Lower leg skin (tissue), 4 donors: ENCODE measurements at regions not wholly inside any gene's neighbourhood (a gene's known extent, or its start where the extent isn't known, plus 50 kb on each side); places are given as distances from the start of the nearest gene placed in this dataset.

Source experiments
- DNase-seq, 2 donors: peaks; one replicate each; pipeline ENCODE4 v3.0.0-alpha.2; 2019; ENCODE audit warnings: low spot score in 2 of 2
- H3K4me3 ChIP-seq: fragments of 200-600 bp; sonication (generic); 2 replicates; pipeline ENCODE4 v1.5.1; 2017; ENCODE audit warnings: mild to moderate bottlenecking, low read depth; ENCODE audit not compliant: poor library complexity, severe bottlenecking
- POLR2A ChIP-seq, 2 donors: fragments of 450-650 bp; IDR thresholded peaks; one replicate each; pipeline ENCODE4 v1.6.1; 2016 to 2017; ENCODE audit warnings: antibody characterized with exemption in 2 of 2, mild to moderate bottlenecking in 1 of 2, moderate library complexity in 1 of 2
- whole genome bisulfite sequencing, 2 donors: methylation state at CpG; one replicate each; pipeline ENCODE4 v1.1.5; 2018; 5-methylcytosine and 5-hydroxymethylcytosine counted together
- intact Hi-C: fragments of 100-400 bp; cut with DNase I; formaldehyde crosslinking; loops from one replicate; pipeline ENCODE4 v1.15.0; 2023; ENCODE audit warnings: low total_unique reads
- TF ChIP-seq, protein P1 (sequence below), 3 donors: fragments of 450-650 bp; IDR thresholded peaks; one replicate each; pipeline ENCODE4 v1.5.1; 2016; ENCODE audit warnings: antibody characterized with exemption in 3 of 3, mild to moderate bottlenecking in 3 of 3, moderate library complexity in 2 of 3

DNA sequence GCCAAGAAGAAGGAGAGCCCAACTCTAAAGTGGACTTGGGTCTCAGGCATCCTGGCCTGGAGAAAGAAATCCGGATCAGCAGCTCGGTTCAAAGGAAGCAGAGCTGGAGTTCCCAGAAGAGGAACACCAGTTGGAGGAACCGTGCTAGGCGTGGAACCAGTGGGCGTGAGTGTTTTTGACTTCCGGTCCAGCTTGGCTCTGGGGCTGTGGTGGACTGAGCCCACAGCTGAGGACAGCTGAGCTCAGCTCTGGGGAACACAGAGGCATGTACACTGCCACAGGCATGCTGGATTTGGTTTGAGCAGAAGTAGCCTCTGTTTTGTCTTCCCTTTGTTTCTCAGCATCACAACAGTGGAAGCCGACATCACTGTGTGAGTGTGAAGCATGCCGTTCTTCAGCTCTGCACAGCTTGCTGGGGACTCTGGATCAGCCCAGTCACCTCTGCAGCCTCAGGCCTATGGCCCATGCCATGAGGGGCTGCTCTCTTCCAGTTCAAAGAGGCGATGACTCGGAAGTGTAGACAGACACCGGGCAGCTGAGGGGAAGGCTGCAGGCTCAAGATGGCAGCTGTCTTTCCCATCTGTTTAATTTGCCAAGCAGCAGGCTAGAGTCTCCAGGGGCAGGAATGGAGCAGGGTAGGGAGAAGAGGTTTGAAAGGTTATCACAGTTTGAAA, 185.8 kb upstream of the UBE3A start:
- intact Hi-C loops, result no loop called here
- WGBS, 2 donors, result 67 to 70% methylated on average over 11 of the region's 11 CpGs
- TF ChIP-seq, protein P1, sequence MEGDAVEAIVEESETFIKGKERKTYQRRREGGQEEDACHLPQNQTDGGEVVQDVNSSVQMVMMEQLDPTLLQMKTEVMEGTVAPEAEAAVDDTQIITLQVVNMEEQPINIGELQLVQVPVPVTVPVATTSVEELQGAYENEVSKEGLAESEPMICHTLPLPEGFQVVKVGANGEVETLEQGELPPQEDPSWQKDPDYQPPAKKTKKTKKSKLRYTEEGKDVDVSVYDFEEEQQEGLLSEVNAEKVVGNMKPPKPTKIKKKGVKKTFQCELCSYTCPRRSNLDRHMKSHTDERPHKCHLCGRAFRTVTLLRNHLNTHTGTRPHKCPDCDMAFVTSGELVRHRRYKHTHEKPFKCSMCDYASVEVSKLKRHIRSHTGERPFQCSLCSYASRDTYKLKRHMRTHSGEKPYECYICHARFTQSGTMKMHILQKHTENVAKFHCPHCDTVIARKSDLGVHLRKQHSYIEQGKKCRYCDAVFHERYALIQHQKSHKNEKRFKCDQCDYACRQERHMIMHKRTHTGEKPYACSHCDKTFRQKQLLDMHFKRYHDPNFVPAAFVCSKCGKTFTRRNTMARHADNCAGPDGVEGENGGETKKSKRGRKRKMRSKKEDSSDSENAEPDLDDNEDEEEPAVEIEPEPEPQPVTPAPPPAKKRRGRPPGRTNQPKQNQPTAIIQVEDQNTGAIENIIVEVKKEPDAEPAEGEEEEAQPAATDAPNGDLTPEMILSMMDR (IDR thresholded peaks at IDR 0.05), result no peak
- TF ChIP-seq POLR2A (IDR thresholded peaks at IDR 0.05), result no peak
- no peak for DNase-seq
- no peak overlapping the region for H3K4me3 ChIP-seq

DNA sequence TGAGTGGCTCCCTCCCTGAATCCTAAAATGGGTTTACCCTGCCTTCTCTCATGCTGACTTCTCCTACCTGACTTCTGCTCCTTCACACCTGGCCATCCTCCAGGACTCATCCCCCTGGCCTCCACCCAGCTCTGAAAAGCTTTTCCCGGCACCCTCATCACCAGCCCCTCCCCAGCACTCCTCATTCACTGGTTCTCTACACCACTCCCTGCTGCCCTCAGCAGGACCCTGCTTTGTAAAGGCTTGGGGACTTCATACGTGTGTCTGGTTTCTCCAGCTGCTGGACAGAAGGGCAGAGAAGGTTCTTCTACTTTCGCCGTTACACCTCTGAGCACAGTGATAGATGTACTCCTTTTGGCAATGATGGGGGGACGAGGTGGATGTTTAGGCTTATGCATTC, 184.9 kb upstream of the UBE3A start:
- TF ChIP-seq, protein P1 (IDR thresholded peaks at IDR 0.05), result no peak
- no peak for TF ChIP-seq POLR2A (IDR thresholded peaks at IDR 0.05)
- WGBS, 2 donors, result 63 to 72% methylated on average over 5 of the region's 5 CpGs
- H3K4me3 ChIP-seq, result no peak overlapping the region
- no peak for DNase-seq
- intact Hi-C loops, result no loop called here

DNA sequence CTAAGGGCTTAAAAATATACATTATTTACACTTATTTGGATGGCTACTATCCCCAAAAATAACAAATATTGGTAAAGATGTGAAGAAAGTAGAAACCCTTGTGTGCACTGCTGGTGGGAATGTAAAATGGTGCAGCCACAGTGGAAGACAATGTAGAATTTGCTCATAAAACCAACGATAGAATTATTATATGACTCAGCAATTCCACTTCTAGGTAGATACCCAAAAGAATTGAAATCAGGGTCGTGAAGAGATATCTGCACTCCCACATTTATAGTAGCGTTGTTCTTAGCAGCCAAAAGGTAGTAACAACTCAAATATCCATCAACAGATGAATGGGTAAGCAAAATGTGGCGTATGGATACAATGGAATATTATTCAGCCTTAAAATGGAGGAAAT, 181.6 kb upstream of the UBE3A start:
- H3K4me3 ChIP-seq, result no peak overlapping the region
- no peak for TF ChIP-seq POLR2A (IDR thresholded peaks at IDR 0.05)
- TF ChIP-seq, protein P1 (IDR thresholded peaks at IDR 0.05), result no peak
- WGBS, 2 donors, result 85 to 88% methylated on average over 4 of the region's 4 CpGs
- intact Hi-C loops, result no loop called here
- DNase-seq, result no peak

DNA sequence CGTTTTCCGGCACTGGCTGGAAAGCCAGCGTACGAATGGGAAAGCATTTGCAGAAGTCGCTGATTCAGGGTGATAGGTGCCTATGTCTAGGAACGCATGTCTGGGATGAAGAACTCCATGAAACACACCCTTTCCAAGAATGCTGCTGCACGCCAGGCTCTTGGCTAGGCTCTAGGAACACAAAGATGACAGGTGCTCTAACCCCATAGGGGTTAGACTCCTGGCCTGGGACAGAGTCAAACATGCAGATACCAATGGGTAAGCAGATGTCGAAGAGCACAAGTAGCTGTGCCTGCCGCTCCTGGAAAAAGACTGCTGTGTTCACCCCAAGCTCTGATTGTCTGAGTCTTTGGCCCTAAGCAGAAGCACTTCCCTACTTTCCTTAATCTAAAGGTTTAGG, 180.9 kb upstream of the UBE3A start:
- no peak overlapping the region for H3K4me3 ChIP-seq
- no peak for DNase-seq
- TF ChIP-seq POLR2A (IDR thresholded peaks at IDR 0.05), result no peak
- TF ChIP-seq, protein P1 (IDR thresholded peaks at IDR 0.05), result no peak
- intact Hi-C loops, result no loop called here
- WGBS, 2 donors, result 81 to 82% methylated on average over 9 of the region's 9 CpGs

DNA sequence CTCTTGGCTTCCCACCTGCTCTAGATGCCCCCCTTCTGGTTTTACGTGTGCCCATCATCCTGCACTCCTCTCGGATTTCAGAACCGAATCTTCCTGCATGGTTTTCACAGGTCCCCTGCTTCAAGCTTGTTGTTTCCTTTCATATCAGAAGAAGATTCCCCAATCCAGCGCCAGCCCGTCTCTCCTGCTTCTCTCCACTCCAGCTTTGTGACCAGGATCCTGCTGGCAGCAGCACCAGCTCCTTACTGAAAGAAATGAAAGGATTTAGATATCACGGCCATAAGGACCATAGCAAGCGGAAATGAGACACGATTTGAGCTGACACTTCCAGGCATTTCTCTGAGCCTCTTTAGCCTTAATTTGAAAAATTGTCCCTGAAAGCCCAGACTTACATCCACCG, 180.3 kb upstream of the UBE3A start:
- intact Hi-C loops, result no loop called here
- H3K4me3 ChIP-seq, result no peak overlapping the region
- WGBS, 2 donors, result 79 to 82% methylated on average over 9 of the region's 9 CpGs
- TF ChIP-seq, protein P1 (IDR thresholded peaks at IDR 0.05), result no peak
- TF ChIP-seq POLR2A (IDR thresholded peaks at IDR 0.05), result no peak
- DNase-seq, result no peak

DNA sequence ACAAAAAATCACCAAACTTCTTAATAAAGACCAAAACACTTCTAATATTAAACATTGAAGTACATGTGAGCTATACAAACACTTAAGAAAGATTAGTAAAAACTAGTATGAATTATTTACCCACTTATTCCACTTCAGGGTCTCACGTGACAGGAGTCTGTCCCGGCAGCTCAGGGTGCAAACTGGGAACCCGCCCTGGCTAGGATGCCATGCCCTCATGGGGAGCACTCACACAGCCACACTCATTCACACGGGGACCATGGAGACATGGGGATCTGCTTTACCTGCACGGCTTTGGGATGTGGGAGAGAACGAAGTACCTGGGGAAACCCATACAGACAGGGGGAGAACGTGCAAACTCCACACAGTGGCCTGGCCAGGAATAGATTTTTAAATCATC, 179.3 kb upstream of the UBE3A start:
- TF ChIP-seq, protein P1 (IDR thresholded peaks at IDR 0.05), result no peak
- no peak for TF ChIP-seq POLR2A (IDR thresholded peaks at IDR 0.05)
- 75 to 80% methylated on average over 7 of the region's 7 CpGs for WGBS, 2 donors
- H3K4me3 ChIP-seq, result no peak overlapping the region
- intact Hi-C loops, result no loop called here
- no peak for DNase-seq
